ENCODE measurements at regions not wholly inside any gene's neighbourhood (a gene's known extent, or its start where the extent isn't known, plus 50 kb on each side); places are given as distances from the start of the nearest gene placed in this dataset.

DNA sequence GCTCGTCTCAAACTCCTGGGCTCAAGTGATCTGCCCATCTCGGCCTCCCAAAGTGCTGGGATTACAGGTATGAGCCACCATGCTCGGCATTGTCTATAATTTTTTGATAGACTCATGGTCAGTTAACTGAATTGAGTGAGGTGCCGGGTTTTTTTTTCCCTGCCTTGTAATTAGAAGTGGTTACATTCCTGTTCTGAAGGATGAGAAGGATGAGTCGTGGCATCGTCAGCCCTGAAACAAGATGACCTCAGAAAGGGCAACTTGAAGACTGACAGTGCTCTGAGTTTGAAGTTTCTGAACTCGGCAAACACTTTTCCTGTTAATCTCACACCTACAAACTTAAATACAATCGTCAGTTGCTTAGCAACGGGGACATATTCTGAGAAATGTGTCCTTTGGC is 158.7 kb upstream of the PDE10A start:
- TF ChIP-seq CTCF (conservative IDR thresholded peaks at IDR 0.05; ENCODE audit: low read depth, low read length) (no peak), EZH2 (IDR thresholded peaks at IDR 0.05; ENCODE audit: borderline replicate concordance, low read depth, low read length, poor library complexity, severe bottlenecking) (no peak)

All from A673 (cell line).